Brain microvascular endothelial cell (primary cell): ENCODE measurements at regions not wholly inside any gene's neighbourhood (a gene's known extent, or its start where the extent isn't known, plus 50 kb on each side); places are given as distances from the start of the nearest gene placed in this dataset.
"Not testable (repeated sequence)": the region's sequence is repeated elsewhere in the genome, so short reads cannot be mapped to it uniquely, and the experiment has no call there.

Experiments used
- DNase-seq: peaks from one replicate; pipeline ENCODE4 v3.0.0-alpha.2; 2020
- H3K27ac ChIP-seq: fragments of 250-450 bp; sonication (Bioruptor Pico); 2 replicates; pipeline ENCODE4 v1.5.1; 2020; ENCODE audit warnings: mild to moderate bottlenecking, moderate library complexity
- H3K27me3 ChIP-seq: fragments of 250-450 bp; sonication (Bioruptor Pico); replicated peaks from 2 replicates; pipeline ENCODE4 v1.5.1; 2020; ENCODE audit warnings: mild to moderate bottlenecking
- H3K36me3 ChIP-seq: fragments of 250-450 bp; sonication (Bioruptor Pico); replicated peaks from 2 replicates; pipeline ENCODE4 v1.5.1; 2020; ENCODE audit warnings: mild to moderate bottlenecking
- H3K4me3 ChIP-seq: 2 replicates; pipeline ENCODE4 v1.5.1; 2011; ENCODE audit warnings: low read depth, mild to moderate bottlenecking, control low read depth, low read length, moderate library complexity
- in situ Hi-C: cut with HindIII; loops from 2 replicates; pipeline ENCODE4 v1.10.0; 2017; ENCODE audit warnings: low sequenced_read_pairs, low pct_ligation_motif_present
- TF ChIP-seq, protein P1 (sequence below): IDR thresholded peaks from 2 replicates; pipeline ENCODE4 v1.5.1; 2011; ENCODE audit warnings: low read depth, mild to moderate bottlenecking, moderate library complexity, low read length, control low read depth, inconsistent platforms; ENCODE audit errors: missing control alignments

DNA sequence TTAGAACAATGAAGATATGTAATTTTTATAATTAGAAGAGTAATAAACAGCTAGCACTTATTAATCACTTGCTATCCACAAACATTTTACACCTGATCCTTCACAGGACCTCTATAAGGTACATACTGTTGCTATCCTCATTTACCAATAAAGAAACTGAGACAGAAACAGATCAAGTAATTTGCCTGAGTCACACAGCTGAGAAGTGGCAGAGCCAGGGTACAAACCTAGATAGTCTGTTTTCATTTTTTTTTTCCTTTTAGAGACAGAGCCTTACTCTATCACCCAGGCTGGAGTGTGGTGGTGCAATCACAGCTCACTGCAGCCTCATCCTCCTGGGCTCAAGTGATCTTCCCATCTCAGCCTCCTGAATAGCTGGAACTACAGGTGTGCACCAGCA, 71.8 kb upstream of the PTH start:
- no peak overlapping the region for H3K4me3 ChIP-seq

GRCh38 chr11:13561860-13562259, 66.1 kb upstream of the PTH start:
- no peaks in the 10 kb centered on the region for H3K36me3 ChIP-seq
- TF ChIP-seq, protein P1, sequence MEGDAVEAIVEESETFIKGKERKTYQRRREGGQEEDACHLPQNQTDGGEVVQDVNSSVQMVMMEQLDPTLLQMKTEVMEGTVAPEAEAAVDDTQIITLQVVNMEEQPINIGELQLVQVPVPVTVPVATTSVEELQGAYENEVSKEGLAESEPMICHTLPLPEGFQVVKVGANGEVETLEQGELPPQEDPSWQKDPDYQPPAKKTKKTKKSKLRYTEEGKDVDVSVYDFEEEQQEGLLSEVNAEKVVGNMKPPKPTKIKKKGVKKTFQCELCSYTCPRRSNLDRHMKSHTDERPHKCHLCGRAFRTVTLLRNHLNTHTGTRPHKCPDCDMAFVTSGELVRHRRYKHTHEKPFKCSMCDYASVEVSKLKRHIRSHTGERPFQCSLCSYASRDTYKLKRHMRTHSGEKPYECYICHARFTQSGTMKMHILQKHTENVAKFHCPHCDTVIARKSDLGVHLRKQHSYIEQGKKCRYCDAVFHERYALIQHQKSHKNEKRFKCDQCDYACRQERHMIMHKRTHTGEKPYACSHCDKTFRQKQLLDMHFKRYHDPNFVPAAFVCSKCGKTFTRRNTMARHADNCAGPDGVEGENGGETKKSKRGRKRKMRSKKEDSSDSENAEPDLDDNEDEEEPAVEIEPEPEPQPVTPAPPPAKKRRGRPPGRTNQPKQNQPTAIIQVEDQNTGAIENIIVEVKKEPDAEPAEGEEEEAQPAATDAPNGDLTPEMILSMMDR = no peak
- H3K27ac ChIP-seq = no peak overlapping the region
- H3K27me3 ChIP-seq = no peaks in the 10 kb centered on the region
- DNase-seq = no peak
- H3K4me3 ChIP-seq = no peak overlapping the region
- in situ Hi-C loops = no loop called here

More for the DNA sequence above, 71.8 kb upstream of the PTH start:
- H3K27ac ChIP-seq = no peak overlapping the region
- no peaks in the 10 kb centered on the region for H3K36me3 ChIP-seq
- TF ChIP-seq, protein P1 = no peak
- no peaks in the 10 kb centered on the region for H3K27me3 ChIP-seq
- in situ Hi-C loops = no loop called here
- DNase-seq = no peak

- H3K36me3 ChIP-seq, H3K27me3 ChIP-seq, DNase-seq, H3K4me3 ChIP-seq, H3K27ac ChIP-seq, in situ Hi-C loops: not testable (repeated sequence)
These were observed 64.5 kb upstream of the PTH start for GRCh38 chr11:13560341-13560740.

- Histone ChIP-seq H3K27ac (no peak overlapping the region), H3K4me3 (no peak overlapping the region), H3K36me3 (no peaks in the 10 kb centered on the region), H3K27me3 (no peaks in the 10 kb centered on the region)
- DNase-seq = no peak
- in situ Hi-C loops = no loop called here
- TF ChIP-seq, protein P1 = no peak
These were observed 57.0 kb upstream of the PTH start for GRCh38 chr11:13552784-13553183.

DNA sequence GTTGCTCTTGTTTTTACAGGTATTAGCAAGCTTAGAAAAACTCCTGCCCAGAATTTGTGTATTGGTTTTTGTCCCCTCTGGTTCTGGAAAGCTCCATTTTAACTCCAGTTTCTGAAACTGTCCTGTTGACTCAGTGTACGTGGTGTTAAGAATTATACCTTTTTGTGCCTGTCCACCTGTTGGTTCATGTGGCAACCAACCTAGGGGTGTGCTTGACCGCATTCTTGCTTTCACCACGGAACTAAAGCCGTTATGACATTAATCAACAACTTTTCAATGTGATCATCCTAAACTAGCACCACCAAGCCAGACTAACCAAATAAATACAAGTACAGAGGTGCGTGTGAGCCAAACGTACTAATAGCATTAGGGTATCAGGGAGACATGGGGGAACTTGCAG, 56.0 kb upstream of the PTH start:
- no peaks in the 10 kb centered on the region for H3K36me3 ChIP-seq
- H3K4me3 ChIP-seq = no peak overlapping the region
- no peak for DNase-seq
- TF ChIP-seq, protein P1 = no peak
- no peaks in the 10 kb centered on the region for H3K27me3 ChIP-seq
- H3K27ac ChIP-seq = no peak overlapping the region
- in situ Hi-C loops = no loop called here

GRCh38 chr11:13550761-13551160, 55.0 kb upstream of the PTH start:
- no peaks in the 10 kb centered on the region for H3K36me3 ChIP-seq
- H3K4me3 ChIP-seq = no peak overlapping the region
- in situ Hi-C loops = no loop called here
- DNase-seq = no peak
- no peak overlapping the region for H3K27ac ChIP-seq
- H3K27me3 ChIP-seq = no peaks in the 10 kb centered on the region
- TF ChIP-seq, protein P1 = no peak

DNA sequence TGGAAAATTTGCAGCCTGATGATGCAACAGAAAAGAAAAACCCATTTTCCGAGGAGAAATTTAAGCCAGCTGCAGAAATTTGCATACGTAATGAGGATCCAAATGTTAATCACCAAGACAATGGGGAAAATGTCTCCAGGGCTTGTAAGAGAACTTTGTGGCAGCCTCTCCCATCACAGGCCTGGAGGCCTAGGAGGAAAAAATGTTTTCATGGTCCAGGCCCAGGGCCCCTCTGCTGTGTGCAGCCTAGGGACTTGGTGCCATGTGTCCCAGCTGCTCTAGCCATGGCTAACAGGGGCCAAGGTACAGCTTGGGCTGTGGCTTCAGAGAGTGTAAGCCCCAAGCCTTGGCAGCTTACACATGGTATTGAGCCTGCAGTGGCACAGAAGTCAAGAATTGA, 50.3 kb upstream of the PTH start:
- H3K27ac ChIP-seq, H3K4me3 ChIP-seq, in situ Hi-C loops, H3K27me3 ChIP-seq, DNase-seq, H3K36me3 ChIP-seq: not testable (repeated sequence)
